NCI-H748 (cell line): ENCODE measurements at regions not wholly inside any gene's neighbourhood (a gene's known extent, or its start where the extent isn't known, plus 50 kb on each side); places are given as distances from the start of the nearest gene placed in this dataset.

Experiments
- DNase-seq: peaks from one replicate; lab custom pipeline; 2025; ENCODE audit not compliant: unreplicated experiment; lab: John Stamatoyannopoulos, UW

GRCh38 chr15:37165395-37165794, 65.0 kb upstream of the MEIS2 start:
- no peak for DNase-seq

GRCh38 chr15:37166402-37166801, 66.1 kb upstream of the MEIS2 start:
- no peak for DNase-seq

DNA sequence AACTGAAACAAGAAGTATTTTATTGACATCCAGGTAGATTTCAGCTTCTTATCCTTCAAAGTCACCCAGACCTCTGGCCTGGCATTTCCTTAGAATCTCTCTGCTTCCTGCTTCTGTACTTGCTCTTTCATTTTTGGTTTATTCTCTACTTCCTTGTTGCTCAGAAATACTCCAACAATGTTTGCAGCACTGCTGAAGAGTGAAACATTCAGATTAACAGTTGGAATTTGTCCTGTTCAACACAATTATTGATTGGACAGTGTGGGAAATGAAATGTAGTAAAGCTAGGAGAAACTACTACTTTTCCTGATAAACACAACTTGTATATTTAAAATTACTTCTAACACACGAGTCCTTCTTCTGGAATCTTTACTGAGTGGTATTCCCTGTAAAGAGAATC, 81.0 kb upstream of the MEIS2 start:
- no peak for DNase-seq

- no peak for DNase-seq
Observed at GRCh38 chr15:37199545-37199944, 99.2 kb upstream of the MEIS2 start.

DNA sequence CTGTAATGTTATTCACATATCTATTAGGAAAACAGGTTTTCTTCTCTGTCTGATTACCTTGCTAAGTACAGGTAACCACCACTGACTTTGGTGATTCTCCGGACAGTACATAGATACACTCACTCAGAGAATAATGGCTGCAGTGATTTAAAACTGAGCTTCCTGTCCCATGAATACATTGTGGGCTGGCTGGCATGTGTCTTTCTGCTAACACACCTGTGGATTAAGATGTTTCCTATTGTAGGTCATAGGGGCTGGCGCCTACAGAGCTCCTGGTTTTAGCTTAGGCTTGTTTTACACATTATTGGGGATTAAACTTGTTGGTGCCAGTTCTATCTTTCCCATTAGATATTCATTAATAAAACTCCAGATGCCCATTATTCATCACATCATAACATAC, 102.7 kb upstream of the MEIS2 start:
- no peak for DNase-seq

GRCh38 chr15:37204692-37205091, 104.3 kb upstream of the MEIS2 start:
- DNase-seq = no peak

DNA sequence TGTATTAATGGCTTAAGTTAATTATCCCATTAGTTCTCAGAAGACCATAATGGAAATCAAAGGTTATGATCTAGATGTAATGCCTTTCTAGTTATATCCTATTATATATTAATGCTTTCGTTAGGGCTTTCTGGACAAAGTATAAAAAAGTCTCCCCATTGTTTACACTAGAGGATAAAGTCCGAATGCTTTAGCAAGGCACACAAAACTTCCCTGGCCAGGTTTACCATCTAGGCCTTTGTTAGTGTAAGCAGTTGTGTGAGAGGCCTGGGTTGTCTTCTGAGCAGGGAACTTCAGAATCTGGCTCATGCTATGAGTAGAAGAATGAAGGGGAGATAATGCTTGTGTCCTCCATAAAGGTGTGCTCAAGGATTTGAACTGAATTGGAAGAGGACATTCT, 106.3 kb upstream of the MEIS2 start:
- DNase-seq = no peak

GRCh38 chr15:37208146-37209040, 108.0 kb upstream of the MEIS2 start:
- no peak for DNase-seq

DNA sequence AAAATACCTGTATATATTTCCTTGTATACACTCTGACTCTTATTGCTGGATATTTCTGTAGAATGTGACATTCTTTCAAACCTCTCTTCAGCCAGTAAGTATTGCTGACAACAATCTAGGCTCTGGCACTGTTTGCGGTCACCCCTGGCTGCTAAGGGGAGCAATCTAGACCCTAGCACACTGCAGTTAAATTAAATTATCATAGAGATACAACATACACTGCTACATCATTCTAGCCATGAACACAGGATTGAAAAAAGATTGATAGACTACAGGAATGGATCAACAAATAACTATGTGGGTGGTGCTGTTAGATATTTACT, 108.7 kb upstream of the MEIS2 start:
- no peak for DNase-seq

- DNase-seq = no peak
Observed at GRCh38 chr15:37217567-37217966, 117.2 kb upstream of the MEIS2 start.

- DNase-seq = no peak
Observed at GRCh38 chr15:37218351-37218916, 118.1 kb upstream of the MEIS2 start.

DNA sequence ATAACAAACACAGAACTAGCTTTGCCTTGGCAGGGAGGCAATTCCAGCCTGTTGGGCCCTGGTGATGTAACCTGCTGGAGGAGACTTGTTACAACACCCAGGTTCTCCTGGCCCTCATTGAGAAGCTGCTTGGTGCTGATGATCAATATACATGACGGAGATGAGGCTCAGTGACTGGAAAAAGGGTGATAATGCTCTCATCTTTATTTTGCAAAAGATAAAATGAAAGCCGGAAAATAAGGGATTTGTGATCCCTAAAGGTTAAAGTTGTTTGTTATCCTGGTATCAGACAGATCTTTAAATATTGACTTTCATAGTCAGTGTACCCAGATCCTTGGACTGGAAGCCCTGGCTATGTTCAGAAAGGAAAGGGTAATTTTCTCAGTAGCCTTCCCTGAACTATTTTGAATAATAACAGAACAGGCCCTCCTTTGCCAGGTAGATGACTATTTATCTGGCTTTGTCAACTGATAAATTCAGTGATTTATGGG, 118.9 kb upstream of the MEIS2 start:
- DNase-seq = no peak

DNA sequence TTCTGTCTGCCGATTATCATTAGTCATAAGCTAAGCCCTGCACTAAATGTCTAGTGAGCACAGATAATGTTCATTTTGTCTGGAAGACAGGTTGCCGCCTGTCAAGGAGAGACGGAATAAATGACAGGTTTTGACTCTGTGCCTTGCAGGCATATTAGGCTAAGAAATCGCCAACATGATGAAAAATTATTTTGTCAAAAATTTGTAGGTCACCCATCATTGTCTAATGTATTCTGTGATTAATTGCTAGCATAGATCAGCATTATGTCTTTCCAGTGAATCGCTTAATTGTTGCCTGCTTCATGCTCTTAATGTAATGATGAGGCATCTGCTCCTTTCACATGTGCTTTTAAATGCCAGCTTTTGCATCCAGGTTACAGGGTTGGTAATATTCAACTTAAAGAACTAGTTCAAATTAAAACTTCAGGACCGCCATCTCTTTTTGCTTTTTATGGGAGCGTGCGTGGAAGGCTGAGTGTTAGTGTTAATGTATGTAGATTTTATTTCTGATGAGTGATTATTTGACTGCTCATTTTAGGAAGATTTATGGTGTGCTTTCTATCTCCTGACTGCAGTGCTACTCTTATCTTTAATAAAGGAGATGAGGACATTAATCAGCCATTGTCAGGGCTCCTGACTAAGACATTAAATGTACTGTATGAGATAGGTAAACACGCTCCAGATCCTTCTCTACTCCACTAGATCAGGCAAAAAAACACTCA, 120.8 kb upstream of the MEIS2 start:
- no peak for DNase-seq

DNA sequence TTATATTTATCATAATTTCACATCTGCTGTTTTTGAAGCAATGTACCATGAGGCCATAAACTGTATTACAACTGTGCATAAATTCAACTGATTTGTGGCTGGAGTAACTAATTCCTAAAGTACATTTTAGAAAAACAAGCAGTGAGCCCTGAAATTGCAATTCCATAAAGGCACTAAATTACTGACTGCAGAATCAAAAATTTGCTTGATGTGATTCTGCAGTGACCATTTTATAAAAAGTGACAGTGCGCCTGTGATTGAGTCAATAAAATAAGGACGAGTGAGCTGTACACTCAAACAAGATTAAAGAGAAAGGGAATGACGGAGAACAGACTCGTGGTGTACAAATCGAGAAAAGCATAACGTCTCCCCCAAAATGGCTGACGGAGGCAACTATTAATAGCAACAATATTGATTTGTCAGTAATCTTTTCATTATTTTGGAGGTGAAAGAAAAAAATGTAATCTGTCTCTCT, 121.4 kb upstream of the MEIS2 start:
- no peak for DNase-seq

- DNase-seq = no peak
Observed at GRCh38 chr15:37223089-37223488, 122.7 kb upstream of the MEIS2 start.

DNA sequence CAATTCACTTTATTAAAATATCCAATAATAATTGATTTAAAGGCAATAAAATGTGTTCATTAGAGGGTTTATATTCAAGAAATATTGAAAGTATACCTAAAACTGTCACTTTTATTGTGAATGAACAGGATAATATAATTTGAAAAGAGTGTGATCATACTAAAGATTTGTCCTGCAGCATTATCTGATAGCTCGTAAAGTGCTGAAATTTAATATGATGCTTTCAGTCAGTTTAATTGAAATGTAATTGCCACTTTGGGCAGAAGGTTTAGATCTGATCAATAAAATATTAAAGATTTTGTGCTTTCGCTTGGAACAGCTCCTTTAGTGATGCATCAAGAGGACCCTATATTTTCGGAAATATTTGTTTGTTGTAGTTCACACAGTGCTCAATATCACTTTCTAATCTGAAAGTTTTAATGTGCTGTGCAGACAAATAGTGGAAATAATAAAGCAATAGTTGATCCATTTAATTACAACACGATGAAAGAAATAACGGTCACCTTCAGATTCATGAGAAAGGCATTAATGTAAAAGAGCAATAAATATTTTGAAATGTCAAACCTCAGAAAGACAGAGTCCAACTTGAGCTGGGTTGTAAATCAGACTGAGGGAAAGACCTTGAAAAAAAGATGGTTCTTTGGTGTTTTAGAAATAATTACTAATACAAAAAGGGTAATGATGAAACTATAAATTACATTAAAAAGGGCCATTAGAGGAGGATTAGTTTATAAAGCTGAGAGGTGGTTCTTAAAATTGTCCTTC, 129.7 kb upstream of the MEIS2 start:
- no peak for DNase-seq

- DNase-seq = no peak
Observed at GRCh38 chr15:37245358-37245757, 145.0 kb upstream of the MEIS2 start.

- no peak for DNase-seq
Observed at GRCh38 chr15:37246065-37246464, 145.7 kb upstream of the MEIS2 start.

- no peak for DNase-seq
Observed at GRCh38 chr15:37246856-37247255, 146.5 kb upstream of the MEIS2 start.

GRCh38 chr15:37249249-37249648, 148.9 kb upstream of the MEIS2 start:
- no peak for DNase-seq

- no peak for DNase-seq
Observed at GRCh38 chr15:37252530-37252929, 152.2 kb upstream of the MEIS2 start.
